ENCODE measurements at regions not wholly inside any gene's neighbourhood (a gene's known extent, or its start where the extent isn't known, plus 50 kb on each side); places are given as distances from the start of the nearest gene placed in this dataset.
A peak's percentile ranks its signal among the peaks of the same experiment; 100 is the strongest.
"Not testable (repeated sequence)": the region's sequence is repeated elsewhere in the genome, so short reads cannot be mapped to it uniquely, and the experiment has no call there.

DNA sequence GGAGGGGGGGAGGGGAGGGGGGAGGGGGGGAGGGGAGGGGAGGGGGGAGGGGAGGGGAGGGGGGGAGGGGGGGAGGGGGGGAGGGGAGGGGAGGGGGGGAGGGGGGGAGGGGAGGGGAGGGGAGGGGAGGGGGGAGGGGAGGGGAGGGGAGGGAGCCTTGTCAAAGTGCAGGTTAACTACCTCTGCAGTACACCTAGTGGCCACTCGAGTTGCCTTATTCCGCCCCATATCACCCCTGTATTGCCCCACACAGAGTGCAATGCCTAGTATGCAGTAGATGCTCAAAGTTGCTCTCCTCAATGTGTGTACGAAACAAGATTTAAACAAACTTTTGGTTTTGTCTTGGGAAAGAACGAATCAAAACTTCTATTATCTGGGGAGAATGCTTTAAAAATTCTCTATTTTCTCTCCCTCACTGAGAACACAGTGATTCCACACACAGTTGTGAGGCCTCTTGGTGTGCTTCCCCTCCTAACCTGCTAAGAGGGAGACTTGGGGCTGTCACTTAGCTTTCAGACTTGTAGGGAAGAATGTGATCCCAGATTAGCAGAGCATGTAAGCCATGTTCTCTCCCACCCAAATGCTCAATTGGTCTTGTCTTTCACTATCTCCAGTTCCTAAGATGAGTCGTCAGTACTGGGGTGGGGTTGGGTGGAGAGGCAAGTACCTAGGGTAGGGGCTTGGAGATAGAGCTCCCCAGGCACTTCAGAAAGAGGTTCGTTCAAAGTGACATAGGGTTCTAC, 79.7 kb upstream of the MAP10 start:
- DNase-seq = no peak
- Mint-ChIP-seq H3K9me3 (peaks cover 0 to 2% (median 0%) of the 10 kb centered on the region in 6 donors), H3K36me3 (no peaks in the 10 kb centered on the region), H3K4me1 (peaks cover 15 to 16% of the 10 kb centered on the region in 2 donors), H3K27ac (no peak overlapping the region), H3K4me3 (peak overlapping the region in 1 of 5 donors; percentile 25), H3K27me3 (ENCODE audit: low read depth in 3 of 3) (peaks cover 7 to 13% (median 7%) of the 10 kb centered on the region in 3 donors)

DNA sequence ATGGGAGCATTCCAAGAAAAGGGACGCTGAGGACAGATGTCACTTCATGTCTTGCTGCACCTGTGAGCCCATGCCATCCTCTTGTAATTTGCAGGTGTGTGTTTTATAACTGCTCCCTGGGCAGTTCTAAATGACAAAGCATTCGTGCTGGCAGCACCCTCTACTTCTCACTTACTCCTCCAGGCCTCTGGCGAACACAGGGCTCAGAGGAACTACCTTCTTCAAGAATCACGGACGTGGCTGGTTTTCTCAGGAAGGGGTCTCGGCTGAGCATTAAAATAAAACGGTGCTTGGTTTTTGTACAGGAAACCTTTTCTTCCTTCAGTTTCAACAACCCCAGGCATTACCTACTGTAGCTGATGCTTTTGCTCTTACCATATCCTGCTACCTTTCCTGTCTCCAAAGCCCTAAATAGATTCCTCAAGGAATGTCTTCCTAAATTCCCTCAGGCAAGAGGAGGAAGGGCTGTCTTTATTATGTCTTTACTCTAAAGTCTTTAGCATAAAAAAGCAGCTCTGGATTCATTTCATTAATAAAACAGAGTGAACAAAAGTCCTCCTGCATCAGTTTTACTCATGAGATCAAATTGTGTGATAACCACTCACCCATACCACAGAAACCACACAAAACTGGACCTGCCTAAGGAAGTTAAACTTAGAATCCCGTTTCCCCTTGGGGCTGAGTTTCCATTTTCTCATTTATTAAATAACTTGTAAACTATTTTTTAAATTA, 79.0 kb upstream of the MAP10 start:
- Mint-ChIP-seq H3K4me3 (peak overlapping the region in 1 of 5 donors; percentile 25), H3K27me3 (ENCODE audit: low read depth in 3 of 3) (peaks cover 6 to 13% (median 7%) of the 10 kb centered on the region in 3 donors), H3K36me3 (no peaks in the 10 kb centered on the region), H3K9me3 (peaks cover 0 to 2% (median 0%) of the 10 kb centered on the region in 6 donors), H3K27ac (peak overlapping the region in 1 of 6 donors; percentile 27), H3K4me1 (peaks cover 15 to 16% of the 10 kb centered on the region in 2 donors)
- DNase-seq = no peak

DNA sequence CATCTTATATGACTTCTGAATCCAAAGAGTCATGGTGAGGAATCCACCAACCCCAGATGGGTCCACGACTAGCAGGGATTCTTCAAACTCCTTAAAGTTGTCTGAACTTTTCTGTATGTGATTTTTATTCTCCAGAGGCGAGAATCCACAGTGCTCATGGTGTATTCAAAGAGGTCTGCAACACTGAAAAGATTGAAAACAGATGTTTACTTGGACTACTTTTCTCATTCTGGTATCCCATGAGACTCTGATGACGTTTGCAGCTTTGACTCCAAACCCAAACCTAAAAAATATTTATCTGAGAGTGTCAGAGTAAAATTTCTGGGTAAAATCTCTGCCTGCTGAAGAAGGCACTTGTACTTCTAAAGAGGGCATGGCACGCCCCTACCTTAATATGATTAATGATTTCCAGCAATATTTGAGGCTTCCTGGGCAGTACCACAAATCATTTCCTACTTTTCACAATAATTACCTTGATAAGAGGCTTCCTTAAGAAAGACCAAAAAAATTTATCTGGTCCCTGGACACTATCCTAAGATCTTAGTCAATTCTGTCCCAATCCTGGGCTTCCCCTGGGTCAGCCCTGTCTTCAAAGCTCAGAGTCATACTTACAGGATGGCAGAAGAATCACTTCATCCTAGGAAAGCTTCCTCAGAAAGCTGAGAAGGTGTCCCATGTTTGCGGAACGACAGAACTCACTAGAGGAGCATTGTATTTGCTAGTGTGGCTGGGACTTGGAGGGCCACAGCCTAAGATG, 76.5 kb upstream of the MAP10 start:
- peaks cover 2 to 9% (median 7%) of the 10 kb centered on the region in 3 donors for H3K27me3 Mint-ChIP-seq (ENCODE audit: low read depth in 3 of 3)
- no peaks in the 10 kb centered on the region for H3K36me3 Mint-ChIP-seq
- peaks cover 0 to 2% (median 0%) of the 10 kb centered on the region in 6 donors for H3K9me3 Mint-ChIP-seq
- no peak overlapping the region for H3K4me3 Mint-ChIP-seq
- H3K27ac Mint-ChIP-seq = no peak overlapping the region
- peaks cover 15 to 16% of the 10 kb centered on the region in 2 donors for H3K4me1 Mint-ChIP-seq
- no peak for DNase-seq

DNA sequence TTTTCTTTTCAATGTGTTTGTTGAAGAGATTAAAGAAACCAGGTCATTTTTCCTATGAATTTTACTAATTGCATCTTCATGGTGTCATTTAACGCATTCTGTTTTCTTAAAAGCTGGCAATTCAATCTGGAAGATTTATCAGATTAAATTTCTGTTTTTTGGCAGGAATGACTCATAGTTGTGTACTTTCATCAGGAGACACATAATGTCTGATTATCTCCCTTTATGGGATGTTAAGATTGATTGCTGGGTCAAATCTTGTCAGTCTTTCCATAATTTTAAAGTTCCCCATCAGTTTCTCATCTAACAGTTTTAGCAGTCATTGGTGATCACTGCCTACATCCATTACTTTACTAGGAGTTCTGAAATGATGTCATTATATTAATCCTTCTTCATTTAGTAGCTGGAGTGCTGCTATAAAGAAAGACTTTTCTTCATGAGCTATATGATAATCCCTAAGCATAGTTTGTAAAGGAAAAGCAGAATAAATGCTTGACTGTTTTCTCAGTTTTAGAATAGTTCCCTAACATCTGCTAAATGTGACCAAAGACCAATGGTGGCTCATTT, 72.8 kb upstream of the MAP10 start:
- H3K4me3 Mint-ChIP-seq = no peak overlapping the region
- no peak for DNase-seq
- no peaks in the 10 kb centered on the region for H3K9me3 Mint-ChIP-seq
- no peak overlapping the region for H3K27ac Mint-ChIP-seq
- peaks cover 4% of the 10 kb centered on the region in 2 donors for H3K4me1 Mint-ChIP-seq
- peaks cover 2 to 12% (median 4%) of the 10 kb centered on the region in 3 donors for H3K27me3 Mint-ChIP-seq (ENCODE audit: low read depth in 3 of 3)
- no peaks in the 10 kb centered on the region for H3K36me3 Mint-ChIP-seq

DNA sequence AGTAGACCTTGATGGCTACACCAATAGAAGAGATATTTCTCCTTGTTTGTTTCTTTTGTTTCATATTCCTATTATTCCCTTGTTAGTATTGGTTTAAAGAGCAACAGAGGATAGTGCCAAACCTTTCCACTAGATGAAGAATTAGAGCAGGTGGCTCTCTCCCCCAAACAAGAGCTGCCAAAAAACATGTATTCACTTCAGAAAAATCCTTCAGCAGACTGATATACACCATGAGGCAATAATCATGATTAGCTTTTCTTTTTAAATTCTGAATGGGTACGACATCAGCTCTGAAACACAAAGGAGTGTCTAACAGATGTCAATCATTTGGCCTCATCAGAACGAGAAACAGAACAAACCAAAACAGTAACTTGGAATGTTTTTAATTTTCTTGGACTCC, 67.3 kb upstream of the MAP10 start:
- Mint-ChIP-seq H3K4me1 (peaks cover 2 to 4% of the 10 kb centered on the region in 2 donors), H3K27me3 (ENCODE audit: low read depth in 3 of 3) (peaks cover 4 to 14% (median 4%) of the 10 kb centered on the region in 3 donors), H3K4me3 (no peak overlapping the region), H3K9me3 (no peaks in the 10 kb centered on the region), H3K36me3 (no peaks in the 10 kb centered on the region), H3K27ac (no peak overlapping the region)
- no peak for DNase-seq

DNA sequence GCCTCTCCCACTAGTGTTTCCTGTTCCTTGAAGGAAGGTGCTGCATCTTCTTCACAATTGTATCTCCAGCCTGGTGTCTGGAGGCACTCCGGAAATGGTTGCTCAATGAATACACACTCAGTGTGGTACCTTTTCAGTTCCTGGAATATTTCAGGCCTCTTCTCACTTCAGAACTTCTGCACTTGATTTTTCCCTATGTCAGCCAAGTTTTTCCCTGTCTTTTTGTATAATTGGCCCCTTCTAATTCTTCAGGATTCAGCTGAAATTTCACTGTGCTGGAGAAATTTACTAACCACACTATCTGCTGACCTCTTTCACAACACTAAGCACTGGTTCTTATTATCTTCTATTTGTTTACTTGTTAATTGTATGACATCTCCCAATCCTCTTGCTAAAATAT, 61.2 kb upstream of the MAP10 start:
- Mint-ChIP-seq H3K27me3 (ENCODE audit: low read depth in 3 of 3) (peaks cover under 1 to 7% (median 2%) of the 10 kb centered on the region in 3 donors), H3K9me3 (peaks cover 2 to 11% (median 6%) of the 10 kb centered on the region in 6 donors), H3K36me3 (peaks cover 3 to 4% (median 4%) of the 10 kb centered on the region in 3 donors), H3K4me1 (no peaks in the 10 kb centered on the region), H3K4me3 (no peak overlapping the region), H3K27ac (no peak overlapping the region)
- no peak for DNase-seq

DNA sequence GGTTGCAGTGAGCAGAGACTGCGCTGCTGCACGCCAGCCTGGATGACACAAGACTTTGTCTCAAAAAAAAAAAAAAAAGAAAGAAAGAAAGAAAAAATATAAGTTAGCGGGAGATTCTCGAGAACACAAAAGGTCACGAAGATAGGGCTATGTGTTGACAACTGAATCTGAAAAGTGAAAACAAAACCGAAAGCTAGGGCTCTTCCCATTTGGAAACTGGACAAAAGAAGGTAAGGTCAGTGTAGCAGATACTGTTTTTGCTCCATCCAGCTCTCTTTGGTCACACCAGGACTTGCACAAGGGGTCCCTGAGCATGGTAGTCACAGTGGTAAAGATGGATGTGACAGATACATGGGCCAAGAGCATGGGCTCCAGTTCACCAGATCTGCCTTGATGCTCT, 60.4 kb upstream of the MAP10 start:
- peaks cover 3 to 7% (median 5%) of the 10 kb centered on the region in 3 donors for H3K36me3 Mint-ChIP-seq
- DNase-seq = no peak
- H3K27me3 Mint-ChIP-seq (ENCODE audit: low read depth in 3 of 3) = peaks cover 1 to 5% (median 2%) of the 10 kb centered on the region in 3 donors
- no peak overlapping the region for H3K27ac Mint-ChIP-seq
- peaks cover 7 to 19% (median 10%) of the 10 kb centered on the region in 6 donors for H3K9me3 Mint-ChIP-seq
- no peak overlapping the region for H3K4me3 Mint-ChIP-seq
- H3K4me1 Mint-ChIP-seq = no peaks in the 10 kb centered on the region

DNA sequence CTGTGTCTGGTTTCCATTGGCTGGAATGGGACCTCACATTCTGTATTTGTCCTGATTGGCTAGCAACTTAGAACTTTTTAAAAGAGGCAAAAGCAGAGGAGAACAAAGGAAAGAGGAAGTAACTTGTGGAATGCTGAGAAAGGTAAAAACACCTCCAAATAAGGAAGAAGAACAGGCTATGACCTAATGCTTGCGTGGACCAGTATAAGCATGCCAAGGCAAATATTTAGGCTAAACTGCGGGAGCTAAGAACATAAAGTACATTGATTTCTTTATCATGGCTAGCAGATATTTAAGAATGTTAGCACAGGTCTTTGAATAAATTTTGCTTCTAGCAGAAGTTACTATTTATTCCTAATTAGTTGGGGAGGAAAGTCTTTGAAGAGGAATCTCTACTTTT, 59.5 kb upstream of the MAP10 start:
- H3K36me3 Mint-ChIP-seq; DNase-seq; H3K4me3 Mint-ChIP-seq; H3K27me3 Mint-ChIP-seq (ENCODE audit: low read depth in 3 of 3); H3K27ac Mint-ChIP-seq; H3K4me1 Mint-ChIP-seq: not testable (repeated sequence)
- peaks cover 7 to 19% (median 10%) of the 10 kb centered on the region in 6 donors for H3K9me3 Mint-ChIP-seq

DNA sequence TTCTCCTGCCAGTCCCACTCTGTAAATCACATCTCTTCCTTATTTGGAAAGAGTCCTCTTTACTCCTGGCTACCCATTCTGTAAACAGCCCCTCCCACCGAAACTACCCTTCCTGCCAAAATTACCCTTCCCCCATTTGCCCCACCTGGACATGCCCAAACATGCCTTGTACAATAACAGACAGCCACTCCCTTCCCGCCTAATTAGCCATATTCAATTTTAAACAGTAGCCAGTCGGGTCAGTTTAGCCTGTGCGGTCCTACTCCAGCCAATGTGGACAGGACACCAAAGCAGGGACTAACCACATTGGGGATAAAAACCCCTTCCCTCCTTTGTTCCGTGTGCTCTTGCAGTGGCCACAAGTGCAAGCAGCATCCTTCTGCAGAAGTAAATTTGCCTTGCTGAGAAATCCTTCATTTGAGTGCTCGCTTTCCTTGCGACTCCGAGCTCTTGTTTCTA, 56.3 kb upstream of the MAP10 start:
- Mint-ChIP-seq H3K9me3 (peaks cover 7 to 19% (median 11%) of the 10 kb centered on the region in 6 donors), H3K4me3 (no peak overlapping the region), H3K27ac (no peak overlapping the region), H3K36me3 (peaks cover 3 to 7% (median 5%) of the 10 kb centered on the region in 3 donors), H3K27me3 (ENCODE audit: low read depth in 3 of 3) (peaks cover 1 to 6% (median 3%) of the 10 kb centered on the region in 3 donors), H3K4me1 (peaks cover 9 to 15% of the 10 kb centered on the region in 2 donors)
- no peak for DNase-seq

DNA sequence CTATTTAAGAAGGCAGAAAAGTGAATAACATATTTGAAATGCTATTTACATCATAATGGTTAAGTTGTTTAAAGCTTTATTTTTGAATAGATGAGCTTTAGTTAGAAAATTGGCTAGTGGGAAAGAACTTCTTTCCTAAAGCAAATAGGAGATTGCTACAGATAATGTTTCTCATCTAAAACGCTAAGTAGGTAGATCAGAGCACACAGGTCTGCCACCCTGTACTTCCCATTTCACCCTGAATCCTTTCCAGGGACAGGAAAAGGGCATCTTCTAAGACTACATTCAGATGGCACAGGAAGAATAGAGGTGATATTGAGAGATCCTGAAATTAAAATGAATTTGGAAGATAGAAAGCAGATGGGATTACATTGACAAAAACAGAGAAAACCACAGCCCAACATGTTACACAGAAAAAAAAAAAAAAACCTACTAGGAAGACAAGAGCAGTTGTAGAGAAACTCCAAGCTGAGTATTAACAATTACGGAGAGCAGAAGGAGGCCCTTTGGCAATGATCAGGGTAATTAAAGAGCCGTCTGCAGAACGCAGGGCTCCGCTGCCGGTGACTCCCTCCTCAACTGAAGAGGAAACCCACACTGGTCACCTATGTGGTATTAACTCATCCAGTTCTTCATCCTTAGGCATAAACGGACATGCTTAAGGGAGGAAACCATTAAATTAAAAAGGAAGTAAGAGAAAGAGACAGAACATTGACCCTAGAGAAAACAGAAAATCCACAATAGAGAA, 53.6 kb upstream of the MAP10 start:
- H3K27me3 Mint-ChIP-seq (ENCODE audit: low read depth in 3 of 3) = peaks cover 1 to 6% (median 3%) of the 10 kb centered on the region in 3 donors
- H3K9me3 Mint-ChIP-seq = peaks cover 7 to 19% (median 11%) of the 10 kb centered on the region in 6 donors
- H3K4me3 Mint-ChIP-seq = no peak overlapping the region
- H3K4me1 Mint-ChIP-seq = peaks cover 9 to 15% of the 10 kb centered on the region in 2 donors
- DNase-seq = no peak
- peaks cover 3 to 7% (median 5%) of the 10 kb centered on the region in 3 donors for H3K36me3 Mint-ChIP-seq
- H3K27ac Mint-ChIP-seq = no peak overlapping the region

DNA sequence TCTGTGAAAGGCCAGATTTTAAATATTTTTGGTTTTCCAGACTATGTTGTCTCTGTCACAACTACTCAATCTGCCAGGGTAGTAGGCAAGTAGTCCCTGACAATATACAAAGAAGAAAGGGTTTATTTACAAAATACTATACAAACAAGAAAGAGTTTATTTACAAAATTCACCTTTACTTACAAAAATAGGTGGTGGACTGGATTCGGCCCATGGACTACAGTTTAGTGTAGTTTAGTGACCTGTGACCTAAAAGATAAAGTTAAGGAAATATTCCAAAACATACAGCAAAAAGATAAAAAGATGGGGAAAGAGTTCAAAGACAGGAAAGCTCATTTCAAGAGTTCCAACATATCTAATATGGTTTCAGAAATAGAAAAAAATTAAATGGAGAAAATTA, 52.9 kb upstream of the MAP10 start:
- Mint-ChIP-seq H3K27me3 (ENCODE audit: low read depth in 3 of 3) (peaks cover 1 to 6% (median 3%) of the 10 kb centered on the region in 3 donors), H3K27ac (no peak overlapping the region), H3K4me3 (no peak overlapping the region), H3K36me3 (peaks cover 3 to 7% (median 5%) of the 10 kb centered on the region in 3 donors), H3K4me1 (peaks cover 9 to 15% of the 10 kb centered on the region in 2 donors), H3K9me3 (peaks cover 7 to 19% (median 10%) of the 10 kb centered on the region in 6 donors)
- no peak for DNase-seq

DNA sequence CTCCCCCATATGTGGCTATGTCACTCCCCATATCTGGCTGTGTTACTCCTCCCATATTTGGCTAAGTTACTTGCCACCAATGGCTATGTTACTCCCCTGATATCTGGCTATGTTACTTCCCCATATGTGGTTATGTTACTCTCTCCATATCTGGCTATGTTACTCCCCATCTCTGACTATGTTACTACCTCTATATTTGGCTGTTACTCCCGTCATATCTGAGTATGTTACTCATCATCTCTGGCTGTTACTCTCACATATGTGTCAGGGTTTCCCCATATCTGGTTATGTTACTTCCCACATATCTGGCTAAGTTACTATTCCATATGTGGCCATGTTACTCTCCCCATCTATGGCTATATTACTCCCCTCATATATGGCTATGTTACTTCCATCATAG, 50.3 kb upstream of the MAP10 start:
- peaks cover 0 to 2% (median 2%) of the 10 kb centered on the region in 3 donors for H3K27me3 Mint-ChIP-seq (ENCODE audit: low read depth in 3 of 3)
- H3K9me3 Mint-ChIP-seq = peaks cover 0 to 1% (median 0%) of the 10 kb centered on the region in 6 donors
- peaks cover 9 to 15% of the 10 kb centered on the region in 2 donors for H3K4me1 Mint-ChIP-seq
- H3K4me3 Mint-ChIP-seq = no peak overlapping the region
- DNase-seq = no peak
- H3K27ac Mint-ChIP-seq = no peak overlapping the region
- H3K36me3 Mint-ChIP-seq = no peaks in the 10 kb centered on the region

Measured in immature natural killer cell (primary cell).